NCI-H2081 (cell line): ENCODE measurements at regions not wholly inside any gene's neighbourhood (a gene's known extent, or its start where the extent isn't known, plus 50 kb on each side); places are given as distances from the start of the nearest gene placed in this dataset.
A peak's percentile ranks its signal among the peaks of the same experiment; 100 is the strongest.

ENCODE experiments used
- DNase-seq, 2 experiments: peaks; one replicate each; lab custom pipeline; 2025; lab: John Stamatoyannopoulos, UW

- peak in 1 of 2 experiments; percentile 38 for DNase-seq
These were observed 156.9 kb downstream of the CAND1 start for GRCh38 chr12:67426067-67426466.

GRCh38 chr12:67427336-67427735 is 158.2 kb downstream of the CAND1 start:
- DNase-seq: no peak

- DNase-seq: no peak
These were observed 159.3 kb downstream of the CAND1 start for GRCh38 chr12:67428431-67428830.

- DNase-seq: no peak
These were observed 161.7 kb downstream of the CAND1 start for GRCh38 chr12:67430708-67431335.

GRCh38 chr12:67431411-67432020 is 162.4 kb downstream of the CAND1 start:
- DNase-seq: no peak

GRCh38 chr12:67433385-67434175 is 164.4 kb downstream of the CAND1 start:
- DNase-seq: no peak

GRCh38 chr12:67434671-67435370 is 165.7 kb downstream of the CAND1 start:
- no peak for DNase-seq

GRCh38 chr12:67436230-67436629 is 167.1 kb downstream of the CAND1 start:
- no peak for DNase-seq

GRCh38 chr12:67437011-67437410 is 167.9 kb downstream of the CAND1 start:
- DNase-seq: no peak

GRCh38 chr12:67439611-67440010 is 170.5 kb downstream of the CAND1 start:
- DNase-seq: no peak

GRCh38 chr12:67441736-67442346 is 172.7 kb downstream of the CAND1 start:
- DNase-seq: peak; percentile 87 to 88

GRCh38 chr12:67442347-67442841 is 173.2 kb downstream of the CAND1 start:
- peak; percentile 64 to 78 for DNase-seq

GRCh38 chr12:67442896-67443295 is 173.7 kb downstream of the CAND1 start:
- peak in 1 of 2 experiments; percentile 12 for DNase-seq

- no peak for DNase-seq
These were observed 175.4 kb downstream of the CAND1 start for GRCh38 chr12:67444542-67444941.

- no peak for DNase-seq
These were observed 177.6 kb downstream of the CAND1 start for GRCh38 chr12:67446716-67447115.

GRCh38 chr12:67447180-67447579 is 178.0 kb downstream of the CAND1 start:
- no peak for DNase-seq

- DNase-seq: no peak
These were observed 180.5 kb downstream of the CAND1 start for GRCh38 chr12:67449591-67450052.

- DNase-seq: no peak
These were observed 181.3 kb downstream of the CAND1 start for GRCh38 chr12:67450441-67450840.

- DNase-seq: no peak
These were observed 182.0 kb downstream of the CAND1 start for GRCh38 chr12:67451206-67451605.

- DNase-seq: no peak
These were observed 183.1 kb downstream of the CAND1 start for GRCh38 chr12:67452119-67452805.

- no peak for DNase-seq
These were observed 184.0 kb downstream of the CAND1 start for GRCh38 chr12:67453191-67453590.
